Astrocyte (in vitro differentiated cells and primary cell): ENCODE measurements at regions not wholly inside any gene's neighbourhood (a gene's known extent, or its start where the extent isn't known, plus 50 kb on each side); places are given as distances from the start of the nearest gene placed in this dataset.

Experiments
- DNase-seq: peaks from one replicate; pipeline ENCODE4 v3.0.0-alpha.2; 2010; ENCODE audit warnings: low read depth
- FAIRE-seq: peaks from 2 replicates; lab custom pipeline; 2011; peaks lifted over from hg19 to GRCh38; lab: Jason Lieb, UNC
- H2AFZ ChIP-seq: 2 replicates; pipeline ENCODE4 v1.6.0; 2012; ENCODE audit warnings: low read depth, low read length, inconsistent platforms
- H3K27ac ChIP-seq: 2 replicates; pipeline ENCODE4 v1.5.1; 2011; ENCODE audit warnings: low read depth, low read length, inconsistent platforms
- H3K27me3 ChIP-seq: 2 replicates; pipeline ENCODE4 v1.6.0; 2011; ENCODE audit warnings: low read length, inconsistent platforms; ENCODE audit not compliant: insufficient read depth
- H3K36me3 ChIP-seq: 2 replicates; pipeline ENCODE4 v1.5.1; 2011; ENCODE audit warnings: low read length, inconsistent platforms; ENCODE audit not compliant: insufficient read depth
- H3K4me1 ChIP-seq: 2 replicates; pipeline ENCODE4 v1.5.1; 2011; ENCODE audit warnings: low read length, inconsistent platforms; ENCODE audit not compliant: insufficient read depth
- H3K4me2 ChIP-seq: 2 replicates; pipeline ENCODE4 v1.6.0; 2012; ENCODE audit warnings: low read length, inconsistent platforms
- H3K4me3 ChIP-seq: 2 replicates; pipeline ENCODE4 v1.5.1; 2011; ENCODE audit warnings: low read depth, mild to moderate bottlenecking, low read length, inconsistent platforms; ENCODE audit not compliant: insufficient read depth
- H3K79me2 ChIP-seq: 2 replicates; pipeline ENCODE4 v1.6.0; 2012; ENCODE audit warnings: mild to moderate bottlenecking, low read length, inconsistent platforms; ENCODE audit not compliant: insufficient read depth
- H3K9ac ChIP-seq: 2 replicates; pipeline ENCODE4 v1.6.0; 2012; ENCODE audit warnings: mild to moderate bottlenecking, low read length, inconsistent platforms
- H3K9me3 ChIP-seq: 2 replicates; pipeline ENCODE4 v1.5.1; 2012; ENCODE audit warnings: low read depth, mild to moderate bottlenecking, low read length, inconsistent platforms; ENCODE audit not compliant: insufficient read depth
- H4K20me1 ChIP-seq: 2 replicates; pipeline ENCODE4 v1.6.0; 2012; ENCODE audit warnings: low read length, inconsistent platforms; ENCODE audit not compliant: insufficient read depth
- H3K27ac Mint-ChIP-seq: one replicate; pipeline ENCODE4 v1.8.0; 2021; ENCODE audit warnings: mild to moderate bottlenecking, mixed read lengths; ENCODE audit not compliant: unreplicated experiment
- H3K27me3 Mint-ChIP-seq: one replicate; pipeline ENCODE4 v1.8.0; 2021; ENCODE audit warnings: low read depth, mixed read lengths; ENCODE audit not compliant: unreplicated experiment
- H3K36me3 Mint-ChIP-seq: one replicate; pipeline ENCODE4 v1.8.0; 2021; ENCODE audit warnings: low read depth, mixed read lengths; ENCODE audit not compliant: unreplicated experiment
- H3K4me1 Mint-ChIP-seq: one replicate; pipeline ENCODE4 v1.8.0; 2021; ENCODE audit warnings: low read depth, mixed read lengths; ENCODE audit not compliant: unreplicated experiment
- H3K4me3 Mint-ChIP-seq: one replicate; pipeline ENCODE4 v1.8.0; 2021; ENCODE audit warnings: mild to moderate bottlenecking, moderate library complexity, mixed read lengths; ENCODE audit not compliant: unreplicated experiment
- H3K9me3 Mint-ChIP-seq: one replicate; pipeline ENCODE4 v1.8.0; 2021; ENCODE audit warnings: mild to moderate bottlenecking, mixed read lengths; ENCODE audit not compliant: unreplicated experiment
- EZH2 ChIP-seq: IDR thresholded peaks from 2 replicates; pipeline ENCODE4 v1.6.1; 2012; ENCODE audit warnings: mild to moderate bottlenecking, low read length, inconsistent platforms; ENCODE audit not compliant: insufficient read depth
- TF ChIP-seq, protein P1 (sequence below): IDR thresholded peaks from 2 replicates; pipeline ENCODE4 v1.5.1; 2011; ENCODE audit warnings: low read depth, mild to moderate bottlenecking, inconsistent platforms, low read length, moderate library complexity; ENCODE audit not compliant: insufficient read depth

DNA sequence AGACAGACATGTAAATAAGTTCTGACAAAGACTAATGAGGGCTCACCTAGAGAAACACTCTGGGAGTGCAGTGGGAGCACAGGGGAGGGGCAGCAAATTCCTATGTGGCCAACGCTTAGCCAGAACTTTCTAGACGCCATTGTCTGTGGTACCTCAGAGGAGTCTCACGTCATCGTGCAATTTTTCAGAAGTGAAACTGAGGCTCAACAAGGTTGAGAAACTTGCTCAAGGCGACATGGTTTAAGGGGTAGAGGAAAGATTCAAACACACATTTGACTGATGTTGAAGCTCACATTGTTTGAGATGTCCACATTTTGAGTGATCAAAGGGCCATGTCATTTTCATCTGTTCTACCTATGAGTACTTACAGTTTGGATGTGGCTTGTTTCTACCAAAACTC, 152.6 kb upstream of the LMO4 start:
- Histone ChIP-seq H4K20me1 (no peaks in the 10 kb centered on the region), H3K9ac (no peak overlapping the region), H3K9me3 (no peaks in the 10 kb centered on the region), H3K36me3 (no peaks in the 10 kb centered on the region), H3K79me2 (no peaks in the 10 kb centered on the region), H3K4me1 (no peaks in the 10 kb centered on the region), H3K4me2 (no peak overlapping the region), H3K27ac (no peak overlapping the region), H3K4me3 (no peak overlapping the region), H2AFZ (no peak overlapping the region), H3K27me3 (peaks cover 3% of the 10 kb centered on the region)
- peaks cover 7% of the 10 kb centered on the region for H3K4me1 Mint-ChIP-seq
- FAIRE-seq: no peak
- no peaks in the 10 kb centered on the region for H3K9me3 Mint-ChIP-seq
- H3K27ac Mint-ChIP-seq: no peak overlapping the region
- no peak for DNase-seq
- H3K4me3 Mint-ChIP-seq: no peak overlapping the region
- TF ChIP-seq, protein P1, sequence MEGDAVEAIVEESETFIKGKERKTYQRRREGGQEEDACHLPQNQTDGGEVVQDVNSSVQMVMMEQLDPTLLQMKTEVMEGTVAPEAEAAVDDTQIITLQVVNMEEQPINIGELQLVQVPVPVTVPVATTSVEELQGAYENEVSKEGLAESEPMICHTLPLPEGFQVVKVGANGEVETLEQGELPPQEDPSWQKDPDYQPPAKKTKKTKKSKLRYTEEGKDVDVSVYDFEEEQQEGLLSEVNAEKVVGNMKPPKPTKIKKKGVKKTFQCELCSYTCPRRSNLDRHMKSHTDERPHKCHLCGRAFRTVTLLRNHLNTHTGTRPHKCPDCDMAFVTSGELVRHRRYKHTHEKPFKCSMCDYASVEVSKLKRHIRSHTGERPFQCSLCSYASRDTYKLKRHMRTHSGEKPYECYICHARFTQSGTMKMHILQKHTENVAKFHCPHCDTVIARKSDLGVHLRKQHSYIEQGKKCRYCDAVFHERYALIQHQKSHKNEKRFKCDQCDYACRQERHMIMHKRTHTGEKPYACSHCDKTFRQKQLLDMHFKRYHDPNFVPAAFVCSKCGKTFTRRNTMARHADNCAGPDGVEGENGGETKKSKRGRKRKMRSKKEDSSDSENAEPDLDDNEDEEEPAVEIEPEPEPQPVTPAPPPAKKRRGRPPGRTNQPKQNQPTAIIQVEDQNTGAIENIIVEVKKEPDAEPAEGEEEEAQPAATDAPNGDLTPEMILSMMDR: no peak
- no peak for TF ChIP-seq EZH2
- peaks cover 4% of the 10 kb centered on the region for H3K27me3 Mint-ChIP-seq
- no peaks in the 10 kb centered on the region for H3K36me3 Mint-ChIP-seq

DNA sequence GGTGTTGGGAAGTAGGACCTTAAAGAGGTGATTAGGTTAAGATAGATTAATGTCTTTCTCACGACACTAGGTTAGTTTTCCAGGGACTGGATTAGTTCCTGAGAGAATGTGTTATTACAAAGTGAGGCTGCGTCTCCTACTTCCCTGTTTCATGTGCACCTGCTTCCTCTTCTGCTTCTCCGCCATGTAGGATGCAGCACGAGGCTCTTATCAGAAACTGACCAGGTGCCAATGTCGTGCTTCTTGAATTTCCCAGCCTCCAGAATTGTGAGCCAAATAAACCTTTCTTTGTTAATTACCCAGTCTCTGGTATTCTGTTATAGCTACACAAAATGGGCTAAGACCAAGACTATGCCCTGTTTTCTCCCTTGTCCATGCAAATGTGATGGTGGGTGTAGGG, 152.2 kb upstream of the LMO4 start:
- FAIRE-seq (no peak), DNase-seq (no peak)
- Mint-ChIP-seq H3K9me3 (no peaks in the 10 kb centered on the region), H3K27ac (no peak overlapping the region), H3K4me1 (peaks cover 4% of the 10 kb centered on the region), H3K4me3 (no peak overlapping the region), H3K36me3 (no peaks in the 10 kb centered on the region), H3K27me3 (peaks cover 7% of the 10 kb centered on the region)
- no peak overlapping the region for H3K27ac ChIP-seq
- no peaks in the 10 kb centered on the region for H3K4me1 ChIP-seq
- H3K4me3 ChIP-seq: no peak overlapping the region
- H3K4me2 ChIP-seq: no peak overlapping the region
- no peak overlapping the region for H3K9ac ChIP-seq
- H4K20me1 ChIP-seq: no peaks in the 10 kb centered on the region
- no peaks in the 10 kb centered on the region for H3K9me3 ChIP-seq
- no peaks in the 10 kb centered on the region for H3K36me3 ChIP-seq
- H2AFZ ChIP-seq: no peak overlapping the region
- no peaks in the 10 kb centered on the region for H3K79me2 ChIP-seq
- TF ChIP-seq, protein P1: no peak
- TF ChIP-seq EZH2: no peak
- H3K27me3 ChIP-seq: peaks cover 3% of the 10 kb centered on the region

DNA sequence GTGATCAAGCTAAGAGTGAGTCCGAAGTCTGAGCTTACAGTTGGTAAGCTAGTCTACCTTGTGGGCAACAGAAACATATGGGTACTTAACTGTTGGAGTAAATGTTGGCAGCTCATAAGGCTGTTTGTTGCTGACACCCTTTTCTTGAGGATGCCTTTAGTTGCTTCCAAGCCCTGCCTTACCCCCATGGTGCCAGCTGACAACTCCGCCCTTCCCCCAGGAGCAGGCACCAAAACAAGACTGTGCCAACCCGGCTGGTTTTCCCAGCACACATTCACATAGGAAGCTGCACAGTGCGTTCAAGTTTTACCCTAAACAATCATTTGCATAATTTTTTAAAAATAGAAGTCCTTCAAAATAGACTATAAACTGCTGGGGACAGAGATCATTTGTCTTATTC, 150.2 kb upstream of the LMO4 start:
- H3K9me3 ChIP-seq: no peaks in the 10 kb centered on the region
- TF ChIP-seq, protein P1: no peak
- no peak for TF ChIP-seq EZH2
- no peak overlapping the region for H3K27ac ChIP-seq
- H3K79me2 ChIP-seq: no peaks in the 10 kb centered on the region
- H3K4me1 ChIP-seq: no peaks in the 10 kb centered on the region
- no peaks in the 10 kb centered on the region for H3K36me3 ChIP-seq
- no peaks in the 10 kb centered on the region for H3K27me3 ChIP-seq
- Mint-ChIP-seq H3K4me3 (no peak overlapping the region), H3K27me3 (peaks cover 10% of the 10 kb centered on the region), H3K27ac (no peak overlapping the region), H3K36me3 (no peaks in the 10 kb centered on the region), H3K9me3 (no peaks in the 10 kb centered on the region), H3K4me1 (peaks cover 4% of the 10 kb centered on the region)
- FAIRE-seq (no peak), DNase-seq (no peak)
- no peak overlapping the region for H3K4me2 ChIP-seq
- no peak overlapping the region for H2AFZ ChIP-seq
- no peak overlapping the region for H3K9ac ChIP-seq
- H4K20me1 ChIP-seq: no peaks in the 10 kb centered on the region
- no peak overlapping the region for H3K4me3 ChIP-seq
